ENCODE measurements at regions not wholly inside any gene's neighbourhood (a gene's known extent, or its start where the extent isn't known, plus 50 kb on each side); places are given as distances from the start of the nearest gene placed in this dataset.

GRCh38 chr3:155029941-155030340, 50.2 kb upstream of the MME start:
- Mint-ChIP-seq H3K27me3 (ENCODE audit: insufficient read depth) (no peaks in the 10 kb centered on the region; the same call in 1 of the 2 replicates), H3K4me1 (ENCODE audit: low read depth) (peaks cover 56% of the 10 kb centered on the region), H3K9me3 (no peaks in the 10 kb centered on the region), H3K36me3 (ENCODE audit: low read depth) (no peaks in the 10 kb centered on the region), H3K27ac (no peak overlapping the region), H3K4me3 (no peak overlapping the region)
- TF ChIP-seq, protein P1, sequence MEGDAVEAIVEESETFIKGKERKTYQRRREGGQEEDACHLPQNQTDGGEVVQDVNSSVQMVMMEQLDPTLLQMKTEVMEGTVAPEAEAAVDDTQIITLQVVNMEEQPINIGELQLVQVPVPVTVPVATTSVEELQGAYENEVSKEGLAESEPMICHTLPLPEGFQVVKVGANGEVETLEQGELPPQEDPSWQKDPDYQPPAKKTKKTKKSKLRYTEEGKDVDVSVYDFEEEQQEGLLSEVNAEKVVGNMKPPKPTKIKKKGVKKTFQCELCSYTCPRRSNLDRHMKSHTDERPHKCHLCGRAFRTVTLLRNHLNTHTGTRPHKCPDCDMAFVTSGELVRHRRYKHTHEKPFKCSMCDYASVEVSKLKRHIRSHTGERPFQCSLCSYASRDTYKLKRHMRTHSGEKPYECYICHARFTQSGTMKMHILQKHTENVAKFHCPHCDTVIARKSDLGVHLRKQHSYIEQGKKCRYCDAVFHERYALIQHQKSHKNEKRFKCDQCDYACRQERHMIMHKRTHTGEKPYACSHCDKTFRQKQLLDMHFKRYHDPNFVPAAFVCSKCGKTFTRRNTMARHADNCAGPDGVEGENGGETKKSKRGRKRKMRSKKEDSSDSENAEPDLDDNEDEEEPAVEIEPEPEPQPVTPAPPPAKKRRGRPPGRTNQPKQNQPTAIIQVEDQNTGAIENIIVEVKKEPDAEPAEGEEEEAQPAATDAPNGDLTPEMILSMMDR (IDR thresholded peaks at IDR 0.05): no peak
- no peak for DNase-seq

GRCh38 chr3:155026999-155027591, 53.0 kb upstream of the MME start:
- Mint-ChIP-seq H3K36me3 (ENCODE audit: low read depth) (no peaks in the 10 kb centered on the region), H3K27me3 (ENCODE audit: insufficient read depth) (no peaks in the 10 kb centered on the region; the same call in 1 of the 2 replicates), H3K4me1 (ENCODE audit: low read depth) (peaks cover 60% of the 10 kb centered on the region), H3K27ac (peak overlapping the region; percentile 65), H3K4me3 (peak overlapping the region; percentile 13), H3K9me3 (no peaks in the 10 kb centered on the region)
- peak; percentile 28 for DNase-seq
- TF ChIP-seq, protein P1 (IDR thresholded peaks at IDR 0.05): no peak

- DNase-seq: peak; percentile 78
- H3K4me1 Mint-ChIP-seq (ENCODE audit: low read depth): peaks cover 57% of the 10 kb centered on the region
- H3K27ac Mint-ChIP-seq: peak overlapping the region; percentile 71
- TF ChIP-seq, protein P1 (IDR thresholded peaks at IDR 0.05): no peak
- no peaks in the 10 kb centered on the region for H3K36me3 Mint-ChIP-seq (ENCODE audit: low read depth)
- H3K9me3 Mint-ChIP-seq: no peaks in the 10 kb centered on the region
- peak overlapping the region; percentile 44; the same call in 1 of the 2 replicates for H3K4me3 Mint-ChIP-seq
- no peaks in the 10 kb centered on the region; the same call in 1 of the 2 replicates for H3K27me3 Mint-ChIP-seq (ENCODE audit: insufficient read depth)
Measured at GRCh38 chr3:155024006-155024638, 56.0 kb upstream of the MME start.

- Mint-ChIP-seq H3K9me3 (no peaks in the 10 kb centered on the region), H3K27ac (no peak overlapping the region; the same call in 1 of the 2 replicates), H3K36me3 (ENCODE audit: low read depth) (no peaks in the 10 kb centered on the region), H3K4me3 (no peak overlapping the region), H3K4me1 (ENCODE audit: low read depth) (peaks cover 66% of the 10 kb centered on the region), H3K27me3 (ENCODE audit: insufficient read depth) (no peaks in the 10 kb centered on the region; the same call in 1 of the 2 replicates)
- no peak for DNase-seq
- TF ChIP-seq, protein P1 (IDR thresholded peaks at IDR 0.05): no peak
Measured at GRCh38 chr3:155022896-155023295, 57.2 kb upstream of the MME start.

- peak; percentile 69 for DNase-seq
- H3K4me1 Mint-ChIP-seq (ENCODE audit: low read depth): peaks cover 43% of the 10 kb centered on the region
- TF ChIP-seq, protein P1 (IDR thresholded peaks at IDR 0.05): no peak
- H3K4me3 Mint-ChIP-seq: no peak overlapping the region
- no peaks in the 10 kb centered on the region for H3K9me3 Mint-ChIP-seq
- H3K36me3 Mint-ChIP-seq (ENCODE audit: low read depth): no peaks in the 10 kb centered on the region
- peak overlapping the region; percentile 62 for H3K27ac Mint-ChIP-seq
- no peaks in the 10 kb centered on the region for H3K27me3 Mint-ChIP-seq (ENCODE audit: insufficient read depth)
Measured at GRCh38 chr3:155019575-155019974, 60.5 kb upstream of the MME start.

All from HFFc6 (cell line).